ENCODE measurements at regions not wholly inside any gene's neighbourhood (a gene's known extent, or its start where the extent isn't known, plus 50 kb on each side); places are given as distances from the start of the nearest gene placed in this dataset.

GRCh38 chr2:56450772-56451171 lies 267.0 kb downstream of the CCDC85A start:
- Histone ChIP-seq H3K27ac (no peak overlapping the region), H3K4me3 (no peak overlapping the region), H3K27me3 (no peaks in the 10 kb centered on the region), H3K9me3 (peaks cover 0 to 8% of the 10 kb centered on the region in 2 donors), H3K36me3 (no peaks in the 10 kb centered on the region), H3K4me1 (no peaks in the 10 kb centered on the region)
- DNase-seq (ENCODE audit: low spot score in 2 of 2) = no peak
- no peak for TF ChIP-seq CTCF (IDR thresholded peaks at IDR 0.05)
- intact Hi-C loops (cut with DNase I) = no loop called here

GRCh38 chr2:56455642-56456041 lies 271.9 kb downstream of the CCDC85A start:
- Histone ChIP-seq H3K9me3 (peaks cover 0 to 2% of the 10 kb centered on the region in 2 donors), H3K27me3 (no peaks in the 10 kb centered on the region), H3K4me3 (no peak overlapping the region), H3K36me3 (no peaks in the 10 kb centered on the region), H3K4me1 (no peaks in the 10 kb centered on the region), H3K27ac (no peak overlapping the region)
- intact Hi-C loops (cut with DNase I) = no loop called here
- no peak for DNase-seq (ENCODE audit: low spot score in 2 of 2)
- TF ChIP-seq CTCF (IDR thresholded peaks at IDR 0.05) = no peak

DNA sequence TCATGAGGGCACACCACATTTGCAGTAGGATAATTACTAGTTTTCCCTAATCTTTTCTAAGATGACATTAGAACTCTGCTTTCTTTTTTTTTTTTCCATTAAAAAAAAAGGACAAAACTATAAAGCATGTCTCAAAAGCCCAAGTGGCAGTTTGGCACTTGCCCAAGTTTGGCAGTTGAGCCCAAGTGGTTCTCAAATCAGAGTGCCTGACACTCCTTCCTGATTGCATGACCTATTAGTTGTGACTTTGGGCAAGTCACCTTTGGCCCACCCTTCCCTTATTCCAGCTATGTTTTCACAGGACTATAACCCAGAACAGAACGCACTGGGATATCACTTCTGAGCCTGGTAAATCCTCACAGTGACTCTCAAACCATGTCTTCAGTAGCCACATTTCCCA lies 273.0 kb downstream of the CCDC85A start:
- no peaks in the 10 kb centered on the region for H3K36me3 ChIP-seq
- DNase-seq (ENCODE audit: low spot score in 2 of 2) = no peak
- no peaks in the 10 kb centered on the region for H3K4me1 ChIP-seq
- no peaks in the 10 kb centered on the region for H3K9me3 ChIP-seq
- no peak overlapping the region for H3K27ac ChIP-seq
- H3K27me3 ChIP-seq = no peaks in the 10 kb centered on the region
- intact Hi-C loops (cut with DNase I) = no loop called here
- H3K4me3 ChIP-seq = no peak overlapping the region
- TF ChIP-seq CTCF (IDR thresholded peaks at IDR 0.05) = no peak

DNA sequence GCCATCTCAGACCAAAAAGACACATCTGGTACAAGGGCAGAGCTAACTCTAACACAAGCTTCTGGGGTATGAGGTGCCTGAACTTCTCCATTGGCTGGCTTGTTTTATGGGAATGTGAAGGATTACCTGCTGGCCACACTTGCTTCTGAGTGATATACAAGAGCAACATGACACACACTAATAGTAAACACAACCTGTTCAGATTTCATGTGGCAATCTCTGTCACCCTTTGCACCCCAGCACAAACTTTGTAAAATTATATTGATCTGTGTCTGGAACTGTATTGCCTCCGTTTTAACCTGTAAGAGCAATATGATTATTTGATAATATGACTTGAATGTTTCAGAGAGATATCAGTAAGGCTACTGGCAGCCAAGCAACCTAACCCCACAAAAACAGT lies 276.7 kb downstream of the CCDC85A start:
- no peak overlapping the region for H3K4me3 ChIP-seq
- H3K9me3 ChIP-seq = no peaks in the 10 kb centered on the region
- H3K27ac ChIP-seq = no peak overlapping the region
- H3K27me3 ChIP-seq = no peaks in the 10 kb centered on the region
- no peak for TF ChIP-seq CTCF (IDR thresholded peaks at IDR 0.05)
- intact Hi-C loops (cut with DNase I) = no loop called here
- no peaks in the 10 kb centered on the region for H3K4me1 ChIP-seq
- no peak for DNase-seq (ENCODE audit: low spot score in 2 of 2)
- H3K36me3 ChIP-seq = no peaks in the 10 kb centered on the region

- no peak overlapping the region for H3K27ac ChIP-seq
- no peak for DNase-seq (ENCODE audit: low spot score in 2 of 2)
- H3K27me3 ChIP-seq = no peaks in the 10 kb centered on the region
- H3K9me3 ChIP-seq = no peaks in the 10 kb centered on the region
- H3K4me1 ChIP-seq = no peaks in the 10 kb centered on the region
- intact Hi-C loops (cut with DNase I) = no loop called here
- H3K4me3 ChIP-seq = no peak overlapping the region
- no peak for TF ChIP-seq CTCF (IDR thresholded peaks at IDR 0.05)
- no peaks in the 10 kb centered on the region for H3K36me3 ChIP-seq
Measured at GRCh38 chr2:56464066-56464465, 280.3 kb downstream of the CCDC85A start.

- Histone ChIP-seq H3K9me3 (no peaks in the 10 kb centered on the region), H3K4me1 (no peaks in the 10 kb centered on the region), H3K4me3 (no peak overlapping the region), H3K27ac (no peak overlapping the region), H3K27me3 (no peaks in the 10 kb centered on the region), H3K36me3 (no peaks in the 10 kb centered on the region)
- DNase-seq (ENCODE audit: low spot score in 2 of 2) = no peak
- intact Hi-C loops (cut with DNase I) = no loop called here
- no peak for TF ChIP-seq CTCF (IDR thresholded peaks at IDR 0.05)
Measured at GRCh38 chr2:56464613-56465012, 280.8 kb downstream of the CCDC85A start.
